K562 (cell line): ENCODE measurements at regions not wholly inside any gene's neighbourhood (a gene's known extent, or its start where the extent isn't known, plus 50 kb on each side); places are given as distances from the start of the nearest gene placed in this dataset.

Experiments used
- CAMTA2 ChIP-seq: fragments of 250-450 bp; sonication (Bioruptor Pico); conservative IDR thresholded peaks from 2 replicates; pipeline ENCODE4 v1.5.1; 2022
- CBX1 ChIP-seq: sonication (generic); IDR thresholded peaks from 2 replicates; pipeline ENCODE4 v1.6.1; 2016; ENCODE audit warnings: antibody characterized with exemption, low read depth, mild to moderate bottlenecking
- FOXK1 ChIP-seq: sonication (generic); formaldehyde crosslinking; IDR thresholded peaks from 2 replicates; pipeline ENCODE4 v1.8.0; 2022; ENCODE audit warnings: missing genetic modification reagents, mild to moderate bottlenecking, borderline replicate concordance
- HDGF ChIP-seq: fragments of 450-650 bp; IDR thresholded peaks from 2 replicates; pipeline ENCODE4 v1.6.1; 2016
- HLTF ChIP-seq: fragments of 450-650 bp; IDR thresholded peaks from 2 replicates; pipeline ENCODE4 v1.6.1; 2016
- LCOR ChIP-seq: sonication (generic); formaldehyde crosslinking; IDR thresholded peaks from 2 replicates; pipeline ENCODE4 v1.8.0; 2022; ENCODE audit warnings: mild to moderate bottlenecking, missing genetic modification reagents
- MTA3 ChIP-seq: fragments of 450-650 bp; formaldehyde crosslinking; IDR thresholded peaks from 2 replicates; pipeline ENCODE4 v1.6.1; 2017; ENCODE audit warnings: mild to moderate bottlenecking, borderline replicate concordance
- MYNN ChIP-seq, 2 experiments: sonication (generic); formaldehyde crosslinking in 1 of 2; IDR thresholded peaks; 2 replicates each; pipeline versions ENCODE4 v1.5.0 to v1.6.1; 2016 to 2020; ENCODE audit warnings: antibody characterized with exemption in 1 of 2, missing genetic modification reagents in 1 of 2
- PCBP1 ChIP-seq: fragments of 200-400 bp; formaldehyde crosslinking; IDR thresholded peaks from 2 replicates; pipeline ENCODE4 v1.6.1; 2018; ENCODE audit warnings: mild to moderate bottlenecking, low read depth, low read length; ENCODE audit not compliant: poor library complexity, severe bottlenecking
- SIX5 ChIP-seq, 2 experiments: IDR thresholded peaks; 2 replicates each; pipeline ENCODE4 v1.6.1; 2011; ENCODE audit warnings: low read length in 2 of 2, borderline replicate concordance in 1 of 2, low read depth in 1 of 2, mild to moderate bottlenecking in 1 of 2, moderate library complexity in 1 of 2; ENCODE audit not compliant: insufficient read depth in 1 of 2
- SMAD4 ChIP-seq: fragments of 250-450 bp; sonication (Bioruptor Pico); conservative IDR thresholded peaks from 2 replicates; pipeline ENCODE4 v1.8.0; 2021; ENCODE audit warnings: inconsistent platforms, mild to moderate bottlenecking, moderate library complexity
- ZNF174 ChIP-seq: fragments of 250-450 bp; sonication (Bioruptor Pico); IDR thresholded peaks from 2 replicates; pipeline ENCODE4 v1.4.0; 2020; ENCODE audit warnings: mild to moderate bottlenecking
- ZNF239 ChIP-seq: fragments of 250-450 bp; sonication (Bioruptor Pico); IDR thresholded peaks from 2 replicates; pipeline ENCODE4 v1.4.0; 2020; ENCODE audit warnings: mild to moderate bottlenecking
- TF ChIP-seq, protein P1 (sequence below), 2 experiments: fragments of 450-650 bp; IDR thresholded peaks; 2 replicates each; pipeline ENCODE4 v1.6.1; 2018; ENCODE audit warnings: mild to moderate bottlenecking in 2 of 2, low read depth in 1 of 2; ENCODE audit not compliant: partially characterized antibody in 2 of 2
- TF ChIP-seq, protein P2 (sequence below): IDR thresholded peaks from 2 replicates; pipeline ENCODE4 v1.6.1; 2012; ENCODE audit warnings: low read depth, low read length, improper control_type of control experiment, borderline replicate concordance
- TF ChIP-seq, protein P3 (sequence below): fragments of 250-450 bp; sonication (Bioruptor Pico); IDR thresholded peaks from 2 replicates; pipeline ENCODE4 v1.4.0; 2020; ENCODE audit warnings: borderline replicate concordance
- TF ChIP-seq, protein P4 (sequence below): conservative IDR thresholded peaks from 2 replicates; pipeline ENCODE4 v1.6.1; 2011; ENCODE audit warnings: low read depth, mild to moderate bottlenecking, low read length; ENCODE audit not compliant: control insufficient read depth

DNA sequence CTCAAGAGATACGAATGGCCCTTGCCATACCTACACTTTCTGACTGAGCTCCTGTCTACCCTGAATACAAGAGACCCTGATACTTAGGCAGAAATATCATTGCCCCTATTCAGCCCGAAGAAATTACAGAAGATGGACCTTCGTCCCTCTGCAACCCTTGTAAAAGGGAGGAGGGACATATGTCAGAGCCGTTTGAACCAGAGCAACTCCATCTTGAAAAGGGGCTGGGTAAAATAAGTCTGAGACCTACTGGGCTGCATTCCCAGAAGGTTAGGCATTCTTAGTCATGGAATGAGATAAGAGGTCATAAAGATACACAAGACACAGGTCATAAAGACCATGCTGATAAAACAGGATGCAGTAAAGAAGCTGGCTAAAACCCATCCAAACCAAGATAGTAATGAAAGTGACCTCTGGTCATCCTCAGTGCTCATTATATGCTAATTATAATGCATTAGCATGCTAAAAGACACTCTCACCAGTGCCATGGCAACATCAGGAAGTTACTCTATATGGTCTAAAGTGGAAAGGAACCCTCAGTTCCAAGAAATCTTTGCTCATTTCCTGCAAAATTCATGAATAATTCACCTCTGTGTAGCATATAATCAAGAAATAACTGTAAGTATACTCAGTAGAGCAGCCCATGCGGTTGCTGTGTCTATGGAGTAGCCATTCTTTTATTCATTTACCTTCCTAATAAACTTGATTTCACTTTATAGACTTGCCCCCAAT lies 49.7 kb upstream of the GPD1L start (continued):
- TF ChIP-seq, protein P1, sequence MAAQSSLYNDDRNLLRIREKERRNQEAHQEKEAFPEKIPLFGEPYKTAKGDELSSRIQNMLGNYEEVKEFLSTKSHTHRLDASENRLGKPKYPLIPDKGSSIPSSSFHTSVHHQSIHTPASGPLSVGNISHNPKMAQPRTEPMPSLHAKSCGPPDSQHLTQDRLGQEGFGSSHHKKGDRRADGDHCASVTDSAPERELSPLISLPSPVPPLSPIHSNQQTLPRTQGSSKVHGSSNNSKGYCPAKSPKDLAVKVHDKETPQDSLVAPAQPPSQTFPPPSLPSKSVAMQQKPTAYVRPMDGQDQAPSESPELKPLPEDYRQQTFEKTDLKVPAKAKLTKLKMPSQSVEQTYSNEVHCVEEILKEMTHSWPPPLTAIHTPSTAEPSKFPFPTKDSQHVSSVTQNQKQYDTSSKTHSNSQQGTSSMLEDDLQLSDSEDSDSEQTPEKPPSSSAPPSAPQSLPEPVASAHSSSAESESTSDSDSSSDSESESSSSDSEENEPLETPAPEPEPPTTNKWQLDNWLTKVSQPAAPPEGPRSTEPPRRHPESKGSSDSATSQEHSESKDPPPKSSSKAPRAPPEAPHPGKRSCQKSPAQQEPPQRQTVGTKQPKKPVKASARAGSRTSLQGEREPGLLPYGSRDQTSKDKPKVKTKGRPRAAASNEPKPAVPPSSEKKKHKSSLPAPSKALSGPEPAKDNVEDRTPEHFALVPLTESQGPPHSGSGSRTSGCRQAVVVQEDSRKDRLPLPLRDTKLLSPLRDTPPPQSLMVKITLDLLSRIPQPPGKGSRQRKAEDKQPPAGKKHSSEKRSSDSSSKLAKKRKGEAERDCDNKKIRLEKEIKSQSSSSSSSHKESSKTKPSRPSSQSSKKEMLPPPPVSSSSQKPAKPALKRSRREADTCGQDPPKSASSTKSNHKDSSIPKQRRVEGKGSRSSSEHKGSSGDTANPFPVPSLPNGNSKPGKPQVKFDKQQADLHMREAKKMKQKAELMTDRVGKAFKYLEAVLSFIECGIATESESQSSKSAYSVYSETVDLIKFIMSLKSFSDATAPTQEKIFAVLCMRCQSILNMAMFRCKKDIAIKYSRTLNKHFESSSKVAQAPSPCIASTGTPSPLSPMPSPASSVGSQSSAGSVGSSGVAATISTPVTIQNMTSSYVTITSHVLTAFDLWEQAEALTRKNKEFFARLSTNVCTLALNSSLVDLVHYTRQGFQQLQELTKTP (IDR thresholded peaks at IDR 0.05; ENCODE audit: low read depth in 1 of 2, partially characterized antibody in 2 of 2) = no peak
- TF ChIP-seq FOXK1 (CRISPR knock-in tag) (no peak), HLTF (no peak), MTA3 (no peak), SIX5 (IDR thresholded peaks at IDR 0.05; ENCODE audit: borderline replicate concordance in 1 of 2, insufficient read depth in 1 of 2, low read depth in 1 of 2, low read length in 2 of 2) (no peak), LCOR (CRISPR knock-in tag) (no peak), CAMTA2 (CRISPR knock-in tag) (no peak), HDGF (no peak), ZNF174 (CRISPR knock-in tag) (no peak), SMAD4 (CRISPR knock-in tag) (peak; percentile 44), ZNF239 (CRISPR knock-in tag) (peak; percentile 84), PCBP1 (no peak), CBX1 (no peak), MYNN (IDR thresholded peaks at IDR 0.05) (no peak), MYNN (CRISPR knock-in tag; IDR thresholded peaks at IDR 0.05) (no peak)
- TF ChIP-seq, protein P2, sequence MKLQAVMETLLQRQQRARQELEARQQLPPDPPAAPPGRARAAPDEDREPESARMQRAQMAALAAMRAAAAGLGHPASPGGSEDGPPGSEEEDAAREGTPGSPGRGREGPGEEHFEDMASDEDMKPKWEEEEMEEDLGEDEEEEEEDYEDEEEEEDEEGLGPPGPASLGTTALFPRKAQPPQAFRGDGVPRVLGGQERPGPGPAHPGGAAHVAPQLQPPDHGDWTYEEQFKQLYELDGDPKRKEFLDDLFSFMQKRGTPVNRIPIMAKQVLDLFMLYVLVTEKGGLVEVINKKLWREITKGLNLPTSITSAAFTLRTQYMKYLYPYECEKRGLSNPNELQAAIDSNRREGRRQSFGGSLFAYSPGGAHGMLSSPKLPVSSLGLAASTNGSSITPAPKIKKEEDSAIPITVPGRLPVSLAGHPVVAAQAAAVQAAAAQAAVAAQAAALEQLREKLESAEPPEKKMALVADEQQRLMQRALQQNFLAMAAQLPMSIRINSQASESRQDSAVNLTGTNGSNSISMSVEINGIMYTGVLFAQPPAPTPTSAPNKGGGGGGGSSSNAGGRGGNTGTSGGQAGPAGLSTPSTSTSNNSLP = no peak
- TF ChIP-seq, protein P3, sequence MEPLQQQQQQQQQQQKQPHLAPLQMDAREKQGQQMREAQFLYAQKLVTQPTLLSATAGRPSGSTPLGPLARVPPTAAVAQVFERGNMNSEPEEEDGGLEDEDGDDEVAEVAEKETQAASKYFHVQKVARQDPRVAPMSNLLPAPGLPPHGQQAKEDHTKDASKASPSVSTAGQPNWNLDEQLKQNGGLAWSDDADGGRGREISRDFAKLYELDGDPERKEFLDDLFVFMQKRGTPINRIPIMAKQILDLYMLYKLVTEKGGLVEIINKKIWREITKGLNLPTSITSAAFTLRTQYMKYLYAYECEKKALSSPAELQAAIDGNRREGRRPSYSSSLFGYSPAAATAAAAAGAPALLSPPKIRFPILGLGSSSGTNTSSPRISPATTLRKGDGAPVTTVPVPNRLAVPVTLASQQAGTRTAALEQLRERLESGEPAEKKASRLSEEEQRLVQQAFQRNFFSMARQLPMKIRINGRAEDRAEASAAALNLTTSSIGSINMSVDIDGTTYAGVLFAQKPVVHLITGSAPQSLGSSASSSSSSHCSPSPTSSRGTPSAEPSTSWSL (CRISPR knock-in tag) = 0 out of 2 replicates have a peak, but pooled peaks have one; percentile 46
- TF ChIP-seq, protein P4, sequence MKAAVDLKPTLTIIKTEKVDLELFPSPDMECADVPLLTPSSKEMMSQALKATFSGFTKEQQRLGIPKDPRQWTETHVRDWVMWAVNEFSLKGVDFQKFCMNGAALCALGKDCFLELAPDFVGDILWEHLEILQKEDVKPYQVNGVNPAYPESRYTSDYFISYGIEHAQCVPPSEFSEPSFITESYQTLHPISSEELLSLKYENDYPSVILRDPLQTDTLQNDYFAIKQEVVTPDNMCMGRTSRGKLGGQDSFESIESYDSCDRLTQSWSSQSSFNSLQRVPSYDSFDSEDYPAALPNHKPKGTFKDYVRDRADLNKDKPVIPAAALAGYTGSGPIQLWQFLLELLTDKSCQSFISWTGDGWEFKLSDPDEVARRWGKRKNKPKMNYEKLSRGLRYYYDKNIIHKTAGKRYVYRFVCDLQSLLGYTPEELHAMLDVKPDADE = no peak
